Heart right ventricle (tissue), 16 donors: ENCODE measurements at regions not wholly inside any gene's neighbourhood (a gene's known extent, or its start where the extent isn't known, plus 50 kb on each side); places are given as distances from the start of the nearest gene placed in this dataset.

Experiments used
- ATAC-seq, 8 donors: fragments of 200-7000 bp; cut with Tn5 transposase; one replicate each; pipeline ENCODE4 v1.9.1; 2020; ENCODE audit warnings: mild to moderate bottlenecking in 8 of 8, moderate library complexity in 8 of 8, moderate number of reproducible peaks in 1 of 8
- DNase-seq, 2 donors: peaks; one replicate each; pipeline ENCODE4 v3.0.0-alpha.2; 2020
- H3K27ac ChIP-seq, 10 donors: fragments of 200-600 bp; sonication (generic) in 2 of 10; one replicate each; pipeline versions ENCODE4 v1.5.0 to v1.8.0; 2020 to 2022; ENCODE audit warnings: mild to moderate bottlenecking in 3 of 10
- H3K27me3 ChIP-seq, 7 donors: fragments of 200-600 bp; one replicate each; pipeline ENCODE4 v1.8.0; 2021 to 2022; ENCODE audit warnings: mild to moderate bottlenecking in 2 of 7
- H3K36me3 ChIP-seq, 9 donors: fragments of 200-600 bp; sonication (generic) in 1 of 9; one replicate each; pipeline versions ENCODE4 v1.5.0 to v1.8.0; 2020 to 2022; ENCODE audit warnings: mild to moderate bottlenecking in 2 of 9
- H3K4me1 ChIP-seq, 9 donors: fragments of 200-600 bp; sonication (generic) in 1 of 9; one replicate each; pipeline versions ENCODE4 v1.5.0 to v1.8.0; 2020 to 2022; ENCODE audit warnings: mild to moderate bottlenecking in 4 of 9
- H3K4me3 ChIP-seq, 10 donors: fragments of 200-600 bp; sonication (generic) in 2 of 10; one replicate each; pipeline versions ENCODE4 v1.5.0 to v1.8.0; 2020 to 2022; ENCODE audit warnings: mild to moderate bottlenecking in 7 of 10, moderate library complexity in 2 of 10
- H3K9me3 ChIP-seq, 11 donors: fragments of 200-600 bp in 10 of 11; sonication (generic) in 2 of 11; one replicate each; pipeline versions ENCODE4 v1.5.0 to v1.8.0; 2013 to 2022; ENCODE audit warnings: mild to moderate bottlenecking in 2 of 11, control low read depth in 1 of 11, moderate library complexity in 1 of 11
- CTCF ChIP-seq, 9 donors: fragments of 200-600 bp; sonication (generic) in 2 of 9; IDR thresholded peaks; one replicate each; pipeline versions ENCODE4 v1.5.0 to v1.8.0; 2021 to 2022; ENCODE audit warnings: antibody characterized with exemption in 9 of 9, mild to moderate bottlenecking in 5 of 9, moderate library complexity in 1 of 9
- WGBS, 2 donors: extraction: QIAGEN DNeasy Blood & Tissue Kit; methylation state at CpG; one replicate each; pipeline ENCODE4 v1.1.7; 2013; ENCODE audit warnings: inconsistent platforms in 1 of 2; 5-methylcytosine and 5-hydroxymethylcytosine counted together
- intact Hi-C, 10 donors: fragments of 100-400 bp; cut with DNase I; formaldehyde crosslinking; loops; one replicate each; pipeline versions ENCODE4 v1.11.1 to v1.14.2; 2022
- donor health status: Arrhythmogenic right ventricular cardiomyopathy.
- donor health status: ischemic (EF 13 %, LVEDD 7.1; RV severe dilation, severe dysfunction).
- donor health status: healthy with polysubstance abuse.
- donor health status: DM: no; HTN: yes; CAD: no.
- donor health status: DM: no; HTN: no; CAD: no.
- donor health status: ischemic (EF 25% LVEDD 6.9; RV normal size, moderate dysfunction).
- donor health status: ischemic (EF 25% LVEDD 5.7; RV mildly dilated, moderate dysfunction).
- donor health status: healthy.
- donor health status: DM: yes; HTN: yes; CAD: no.
- donor health status: Ischemic cardiomyopathy.
- donor health status: ischemic (EF 35%, LVEDD 5.7; RV mildly dilated, moderate dysfunction).
- donor health status: nonischemic (EF 11% LVEDD 7.7; RV severe dilation, severe dysfunction).
- donor health status: DM: yes; HTN: yes; CAD: no.
- donor health status: PGD.
- donor health status: ischemic (EF 29% LVEDD 5.4; RV normal size, mild dysfunction).
- donor health status: nonischemic (EF 23%, LVEDD 6.1; RV moderate dilation, normal function).

DNA sequence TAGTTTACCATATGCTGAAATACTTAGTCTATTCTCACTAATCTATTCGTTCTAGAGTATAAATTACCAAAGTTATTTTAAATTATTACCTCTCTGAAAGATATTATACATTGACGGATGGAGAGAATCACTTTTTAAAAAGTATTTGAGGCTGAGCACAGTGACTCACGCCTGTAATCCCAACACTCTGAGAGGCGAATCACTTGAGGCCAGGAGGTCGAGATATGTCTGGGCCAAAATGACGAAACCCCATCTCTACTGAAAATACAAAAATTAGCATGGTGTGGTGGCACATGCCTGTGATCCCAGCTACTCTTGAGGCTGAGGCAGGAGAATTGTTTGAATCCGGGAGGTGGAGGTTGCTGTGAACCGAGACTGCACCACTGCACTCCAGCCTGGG is 64.0 kb upstream of the SPATA31C2 start:
- ATAC-seq (no peak), DNase-seq (no peak)
- intact Hi-C loops: no loop called here
- peaks cover 0 to 16% (median 0%) of the 10 kb centered on the region in 9 donors for H3K4me1 ChIP-seq
- TF ChIP-seq CTCF (IDR thresholded peaks at IDR 0.05): no peak
- 84 to 86% methylated on average over 8 of the region's 8 CpGs for WGBS, 2 donors
- H3K36me3 ChIP-seq: no peaks in the 10 kb centered on the region
- no peak overlapping the region for H3K27ac ChIP-seq
- H3K9me3 ChIP-seq: no peaks in the 10 kb centered on the region
- H3K4me3 ChIP-seq: no peak overlapping the region
- no peaks in the 10 kb centered on the region for H3K27me3 ChIP-seq

GRCh38 chr9:88198341-88198807 is 60.1 kb upstream of the SPATA31C2 start:
- H3K27ac ChIP-seq: peak overlapping the region in 1 of 10 donors; percentile 57
- H3K9me3 ChIP-seq: no peaks in the 10 kb centered on the region
- no peaks in the 10 kb centered on the region for H3K27me3 ChIP-seq
- TF ChIP-seq CTCF (IDR thresholded peaks at IDR 0.05): no peak
- ATAC-seq: no peak
- 49 to 72% methylated on average over 7 of the region's 7 CpGs for WGBS, 2 donors
- H3K4me3 ChIP-seq: peak overlapping the region in 5 of 10 donors; percentile 16 to 34 (median 23)
- no peaks in the 10 kb centered on the region for H3K36me3 ChIP-seq
- no peak for DNase-seq
- H3K4me1 ChIP-seq: peaks cover 0 to 19% (median 6%) of the 10 kb centered on the region in 9 donors
- intact Hi-C loops: loop anchor here in 1 of 10 donors (10.0 kb wide), 1 partner anchor 186 kb away; the partner anchor contains the start of gene SPIN1

DNA sequence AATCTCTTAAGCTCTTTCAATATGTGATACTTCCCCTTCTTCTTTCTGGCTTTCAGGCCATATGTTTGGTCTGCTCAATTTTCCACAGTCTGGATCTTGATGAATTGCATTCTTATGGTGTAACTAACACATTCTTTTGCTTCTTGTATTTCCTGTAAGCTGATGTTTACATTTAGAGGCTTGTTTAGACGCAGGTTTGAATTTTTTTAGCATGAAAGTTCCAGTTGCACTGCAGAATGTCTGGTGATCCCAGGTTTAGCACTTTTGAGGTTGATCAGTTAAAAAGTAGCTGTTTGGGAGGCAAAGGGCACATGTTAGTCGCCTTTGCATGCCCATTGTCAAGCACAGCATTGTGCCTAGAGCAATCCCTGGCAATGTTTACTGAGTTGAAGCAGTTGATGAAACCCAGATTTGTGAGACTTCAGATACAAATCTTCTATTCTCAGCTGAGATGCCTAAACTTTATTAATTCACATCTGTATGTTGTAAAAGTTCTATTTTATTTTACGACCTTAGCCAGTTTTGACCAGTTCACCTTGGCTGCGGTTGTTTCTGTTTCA is 59.6 kb upstream of the SPATA31C2 start:
- no peak for ATAC-seq
- no peak for TF ChIP-seq CTCF (IDR thresholded peaks at IDR 0.05)
- Histone ChIP-seq H3K4me3 (peak overlapping the region in 2 of 10 donors; percentile 23 to 34), H3K27me3 (no peaks in the 10 kb centered on the region), H3K9me3 (no peaks in the 10 kb centered on the region), H3K27ac (peak overlapping the region in 1 of 10 donors; percentile 57), H3K36me3 (no peaks in the 10 kb centered on the region), H3K4me1 (peaks cover 0 to 19% (median 6%) of the 10 kb centered on the region in 9 donors)
- WGBS, 2 donors: 69 to 70% methylated on average over 4 of the region's 4 CpGs
- intact Hi-C loops: loop anchor here in 1 of 10 donors (10.0 kb wide), 1 partner anchor 187 kb away; the partner anchor contains the start of gene SPIN1
- DNase-seq: no peak

DNA sequence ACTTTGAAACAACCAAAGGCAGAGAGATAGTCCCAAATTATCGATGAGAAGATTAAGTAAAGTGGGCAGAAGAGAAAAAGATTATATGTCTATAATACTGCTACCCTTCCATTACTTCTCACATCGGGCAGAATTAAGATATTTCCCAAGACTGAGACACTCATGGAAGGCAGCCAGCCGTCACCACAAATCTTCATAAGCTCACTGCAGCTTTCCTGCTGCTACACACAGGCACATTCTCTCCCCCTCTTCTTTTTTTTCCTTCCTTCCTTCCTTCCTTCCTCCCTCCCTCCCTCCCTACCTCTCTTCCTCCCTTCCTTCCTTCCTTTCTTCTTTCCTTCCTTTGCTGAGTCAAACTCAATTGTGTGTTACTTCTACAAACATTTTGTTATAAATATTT is 58.7 kb upstream of the SPATA31C2 start:
- Histone ChIP-seq H3K27ac (peak overlapping the region in 1 of 10 donors; percentile 57), H3K27me3 (no peaks in the 10 kb centered on the region), H3K36me3 (no peaks in the 10 kb centered on the region), H3K4me3 (no peak overlapping the region), H3K4me1 (peaks cover 0 to 19% (median 6%) of the 10 kb centered on the region in 9 donors), H3K9me3 (no peaks in the 10 kb centered on the region)
- no peak for TF ChIP-seq CTCF (IDR thresholded peaks at IDR 0.05)
- 34 to 41% methylated on average over 3 of the region's 3 CpGs for WGBS, 2 donors
- ATAC-seq: no peak
- DNase-seq: no peak
- intact Hi-C loops: loop anchor here in 1 of 10 donors (10.0 kb wide), 1 partner anchor 188 kb away; the partner anchor contains the start of gene SPIN1
